HepG2 (cell line): ENCODE measurements at regions not wholly inside any gene's neighbourhood (a gene's known extent, or its start where the extent isn't known, plus 50 kb on each side); places are given as distances from the start of the nearest gene placed in this dataset.

Experiments
- ARID3A ChIP-seq: IDR thresholded peaks from 2 replicates; pipeline ENCODE4 v1.6.1; 2012; ENCODE audit warnings: low read depth, low read length, improper control_type of control experiment
- EEA1 ChIP-seq: sonication (generic); formaldehyde crosslinking; IDR thresholded peaks from 2 replicates; pipeline ENCODE4 v1.5.1; 2020; ENCODE audit warnings: mild to moderate bottlenecking, missing genetic modification reagents, borderline replicate concordance
- KDM2A ChIP-seq: sonication (generic); formaldehyde crosslinking; IDR thresholded peaks from 2 replicates; pipeline ENCODE4 v1.4.0; 2020; ENCODE audit warnings: low read depth, missing genetic modification reagents, borderline replicate concordance
- MAF1 ChIP-seq: sonication (generic); formaldehyde crosslinking; IDR thresholded peaks from 2 replicates; pipeline ENCODE4 v1.5.0; 2020; ENCODE audit warnings: missing genetic modification reagents, borderline replicate concordance
- NR3C1 ChIP-seq: sonication (generic); formaldehyde crosslinking; IDR thresholded peaks from 2 replicates; pipeline ENCODE4 v1.4.0; 2020; ENCODE audit warnings: missing genetic modification reagents
- PAF1 ChIP-seq: IDR thresholded peaks from 2 replicates; pipeline ENCODE4 v1.6.1; 2016; ENCODE audit warnings: missing genetic modification reagents, missing compliant biosample characterization
- RERE ChIP-seq: IDR thresholded peaks from 2 replicates; pipeline ENCODE4 v1.6.1; 2016; ENCODE audit warnings: low read depth, missing genetic modification reagents, missing compliant biosample characterization
- SYNCRIP ChIP-seq: fragments of 200-400 bp; formaldehyde crosslinking; IDR thresholded peaks from 2 replicates; pipeline ENCODE4 v1.6.1; 2018; ENCODE audit warnings: mild to moderate bottlenecking, low read depth, low read length; ENCODE audit not compliant: insufficient read depth
- ZFX ChIP-seq: sonication (generic); formaldehyde crosslinking; IDR thresholded peaks from 2 replicates; pipeline ENCODE4 v1.4.0; 2020; ENCODE audit warnings: mild to moderate bottlenecking, low read depth, missing genetic modification reagents, moderate library complexity
- ZKSCAN5 ChIP-seq: sonication (generic); formaldehyde crosslinking; IDR thresholded peaks from 2 replicates; pipeline ENCODE4 v1.5.1; 2020; ENCODE audit warnings: mild to moderate bottlenecking, missing genetic modification reagents
- ZNF232 ChIP-seq: sonication (generic); formaldehyde crosslinking; IDR thresholded peaks from 2 replicates; pipeline ENCODE4 v1.4.0; 2020; ENCODE audit warnings: missing genetic modification reagents, borderline replicate concordance
- ZNF496 ChIP-seq: sonication (generic); formaldehyde crosslinking; IDR thresholded peaks from 2 replicates; pipeline ENCODE4 v1.8.1; 2023; ENCODE audit warnings: mild to moderate bottlenecking, moderate library complexity, missing genetic modification reagents; ENCODE audit not compliant: insufficient replicate concordance
- ZNF629 ChIP-seq: sonication (generic); formaldehyde crosslinking; conservative IDR thresholded peaks from 2 replicates; pipeline ENCODE4 v1.5.0; 2020; ENCODE audit warnings: missing genetic modification reagents
- TF ChIP-seq, protein P1 (sequence below): sonication (generic); formaldehyde crosslinking; IDR thresholded peaks from 2 replicates; pipeline ENCODE4 v1.5.0; 2020; ENCODE audit warnings: mild to moderate bottlenecking, low read depth, missing genetic modification reagents, borderline replicate concordance
- TF ChIP-seq, protein P2 (sequence below): sonication (generic); formaldehyde crosslinking; IDR thresholded peaks from 2 replicates; pipeline ENCODE4 v1.9.0; 2021; ENCODE audit warnings: mild to moderate bottlenecking, missing genetic modification reagents

DNA sequence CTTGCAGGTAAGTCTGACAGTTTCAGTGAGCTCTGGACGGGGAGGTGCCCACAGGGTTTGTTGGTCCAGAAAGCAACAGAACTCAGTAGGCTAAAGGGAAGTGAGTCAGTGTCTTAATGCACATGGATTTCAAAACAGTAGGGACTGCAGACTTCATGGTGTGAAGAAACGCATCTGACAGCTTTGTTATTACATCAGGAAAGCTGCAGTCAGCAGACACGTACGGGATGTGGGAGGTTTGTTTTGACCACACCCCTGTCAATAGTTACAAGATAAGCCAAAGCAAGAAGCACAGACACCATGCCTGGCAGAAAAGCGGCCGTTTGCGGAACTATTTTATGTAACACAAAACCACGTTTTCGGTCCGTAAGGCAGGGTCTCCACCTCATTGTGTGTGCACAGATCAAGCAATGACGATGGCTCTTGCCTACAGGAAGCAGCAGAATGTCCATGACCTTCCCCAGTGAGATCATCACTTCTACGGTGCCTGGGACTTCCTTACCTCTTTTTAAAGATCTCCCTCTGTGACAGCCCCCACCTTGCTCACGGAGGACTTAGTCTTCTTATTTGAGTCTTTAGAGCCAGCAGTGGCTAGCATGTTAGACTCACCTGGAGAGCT is 58.2 kb upstream of the FTH1 start (continued):
- TF ChIP-seq ZNF629 (CRISPR knock-in tag) (no peak), ZKSCAN5 (CRISPR knock-in tag) (no peak), ZFX (CRISPR knock-in tag) (peak; percentile 29; the same call in 1 of the 2 replicates), SYNCRIP (no peak), ZNF496 (no peak), PAF1 (CRISPR knock-in tag) (no peak), EEA1 (no peak), MAF1 (CRISPR knock-in tag) (no peak), ZNF232 (CRISPR knock-in tag) (no peak), KDM2A (CRISPR knock-in tag) (peak; percentile 54; the same call in 1 of the 2 replicates), NR3C1 (CRISPR knock-in tag) (no peak), ARID3A (peak; percentile 29; the same call in 1 of the 2 replicates), RERE (no peak)
- TF ChIP-seq, protein P1, sequence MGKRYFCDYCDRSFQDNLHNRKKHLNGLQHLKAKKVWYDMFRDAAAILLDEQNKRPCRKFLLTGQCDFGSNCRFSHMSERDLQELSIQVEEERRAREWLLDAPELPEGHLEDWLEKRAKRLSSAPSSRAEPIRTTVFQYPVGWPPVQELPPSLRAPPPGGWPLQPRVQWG (CRISPR knock-in tag), result no peak
- TF ChIP-seq, protein P2, sequence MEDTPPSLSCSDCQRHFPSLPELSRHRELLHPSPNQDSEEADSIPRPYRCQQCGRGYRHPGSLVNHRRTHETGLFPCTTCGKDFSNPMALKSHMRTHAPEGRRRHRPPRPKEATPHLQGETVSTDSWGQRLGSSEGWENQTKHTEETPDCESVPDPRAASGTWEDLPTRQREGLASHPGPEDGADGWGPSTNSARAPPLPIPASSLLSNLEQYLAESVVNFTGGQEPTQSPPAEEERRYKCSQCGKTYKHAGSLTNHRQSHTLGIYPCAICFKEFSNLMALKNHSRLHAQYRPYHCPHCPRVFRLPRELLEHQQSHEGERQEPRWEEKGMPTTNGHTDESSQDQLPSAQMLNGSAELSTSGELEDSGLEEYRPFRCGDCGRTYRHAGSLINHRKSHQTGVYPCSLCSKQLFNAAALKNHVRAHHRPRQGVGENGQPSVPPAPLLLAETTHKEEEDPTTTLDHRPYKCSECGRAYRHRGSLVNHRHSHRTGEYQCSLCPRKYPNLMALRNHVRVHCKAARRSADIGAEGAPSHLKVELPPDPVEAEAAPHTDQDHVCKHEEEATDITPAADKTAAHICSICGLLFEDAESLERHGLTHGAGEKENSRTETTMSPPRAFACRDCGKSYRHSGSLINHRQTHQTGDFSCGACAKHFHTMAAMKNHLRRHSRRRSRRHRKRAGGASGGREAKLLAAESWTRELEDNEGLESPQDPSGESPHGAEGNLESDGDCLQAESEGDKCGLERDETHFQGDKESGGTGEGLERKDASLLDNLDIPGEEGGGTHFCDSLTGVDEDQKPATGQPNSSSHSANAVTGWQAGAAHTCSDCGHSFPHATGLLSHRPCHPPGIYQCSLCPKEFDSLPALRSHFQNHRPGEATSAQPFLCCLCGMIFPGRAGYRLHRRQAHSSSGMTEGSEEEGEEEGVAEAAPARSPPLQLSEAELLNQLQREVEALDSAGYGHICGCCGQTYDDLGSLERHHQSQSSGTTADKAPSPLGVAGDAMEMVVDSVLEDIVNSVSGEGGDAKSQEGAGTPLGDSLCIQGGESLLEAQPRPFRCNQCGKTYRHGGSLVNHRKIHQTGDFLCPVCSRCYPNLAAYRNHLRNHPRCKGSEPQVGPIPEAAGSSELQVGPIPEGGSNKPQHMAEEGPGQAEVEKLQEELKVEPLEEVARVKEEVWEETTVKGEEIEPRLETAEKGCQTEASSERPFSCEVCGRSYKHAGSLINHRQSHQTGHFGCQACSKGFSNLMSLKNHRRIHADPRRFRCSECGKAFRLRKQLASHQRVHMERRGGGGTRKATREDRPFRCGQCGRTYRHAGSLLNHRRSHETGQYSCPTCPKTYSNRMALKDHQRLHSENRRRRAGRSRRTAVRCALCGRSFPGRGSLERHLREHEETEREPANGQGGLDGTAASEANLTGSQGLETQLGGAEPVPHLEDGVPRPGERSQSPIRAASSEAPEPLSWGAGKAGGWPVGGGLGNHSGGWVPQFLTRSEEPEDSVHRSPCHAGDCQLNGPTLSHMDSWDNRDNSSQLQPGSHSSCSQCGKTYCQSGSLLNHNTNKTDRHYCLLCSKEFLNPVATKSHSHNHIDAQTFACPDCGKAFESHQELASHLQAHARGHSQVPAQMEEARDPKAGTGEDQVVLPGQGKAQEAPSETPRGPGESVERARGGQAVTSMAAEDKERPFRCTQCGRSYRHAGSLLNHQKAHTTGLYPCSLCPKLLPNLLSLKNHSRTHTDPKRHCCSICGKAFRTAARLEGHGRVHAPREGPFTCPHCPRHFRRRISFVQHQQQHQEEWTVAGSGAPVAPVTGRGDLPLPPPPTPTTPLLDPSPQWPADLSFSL (CRISPR knock-in tag), result peak; percentile 87
